ENCODE measurements at regions not wholly inside any gene's neighbourhood (a gene's known extent, or its start where the extent isn't known, plus 50 kb on each side); places are given as distances from the start of the nearest gene placed in this dataset.

DNA sequence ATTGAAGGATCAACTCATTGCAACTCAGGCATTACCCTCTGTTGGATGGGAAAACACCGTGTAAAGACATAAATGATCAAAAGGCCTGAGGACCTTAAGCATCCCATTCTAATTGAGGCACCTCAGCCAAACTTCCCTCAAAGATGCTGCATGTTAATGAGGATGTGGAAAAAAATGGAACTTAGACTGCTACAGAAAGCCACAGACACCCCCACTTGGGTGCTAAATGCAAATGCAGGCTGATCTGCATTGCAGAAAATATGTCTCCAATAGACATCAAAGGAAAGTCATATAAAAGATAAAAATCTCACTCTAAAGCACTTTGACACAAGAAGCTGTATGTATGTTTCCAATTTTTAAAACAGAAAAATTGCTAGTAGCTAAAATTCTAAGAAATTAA is 504.7 kb downstream of the KCNJ3 start:
- TF ChIP-seq, protein P1, sequence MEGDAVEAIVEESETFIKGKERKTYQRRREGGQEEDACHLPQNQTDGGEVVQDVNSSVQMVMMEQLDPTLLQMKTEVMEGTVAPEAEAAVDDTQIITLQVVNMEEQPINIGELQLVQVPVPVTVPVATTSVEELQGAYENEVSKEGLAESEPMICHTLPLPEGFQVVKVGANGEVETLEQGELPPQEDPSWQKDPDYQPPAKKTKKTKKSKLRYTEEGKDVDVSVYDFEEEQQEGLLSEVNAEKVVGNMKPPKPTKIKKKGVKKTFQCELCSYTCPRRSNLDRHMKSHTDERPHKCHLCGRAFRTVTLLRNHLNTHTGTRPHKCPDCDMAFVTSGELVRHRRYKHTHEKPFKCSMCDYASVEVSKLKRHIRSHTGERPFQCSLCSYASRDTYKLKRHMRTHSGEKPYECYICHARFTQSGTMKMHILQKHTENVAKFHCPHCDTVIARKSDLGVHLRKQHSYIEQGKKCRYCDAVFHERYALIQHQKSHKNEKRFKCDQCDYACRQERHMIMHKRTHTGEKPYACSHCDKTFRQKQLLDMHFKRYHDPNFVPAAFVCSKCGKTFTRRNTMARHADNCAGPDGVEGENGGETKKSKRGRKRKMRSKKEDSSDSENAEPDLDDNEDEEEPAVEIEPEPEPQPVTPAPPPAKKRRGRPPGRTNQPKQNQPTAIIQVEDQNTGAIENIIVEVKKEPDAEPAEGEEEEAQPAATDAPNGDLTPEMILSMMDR (IDR thresholded peaks at IDR 0.05; ENCODE audit: insufficient read depth, low read depth, low read length, missing control alignments): no peak
- DNase-seq (ENCODE audit: low read depth): no peak
- no peak overlapping the region for H3K4me3 ChIP-seq (ENCODE audit: low read length)

DNA sequence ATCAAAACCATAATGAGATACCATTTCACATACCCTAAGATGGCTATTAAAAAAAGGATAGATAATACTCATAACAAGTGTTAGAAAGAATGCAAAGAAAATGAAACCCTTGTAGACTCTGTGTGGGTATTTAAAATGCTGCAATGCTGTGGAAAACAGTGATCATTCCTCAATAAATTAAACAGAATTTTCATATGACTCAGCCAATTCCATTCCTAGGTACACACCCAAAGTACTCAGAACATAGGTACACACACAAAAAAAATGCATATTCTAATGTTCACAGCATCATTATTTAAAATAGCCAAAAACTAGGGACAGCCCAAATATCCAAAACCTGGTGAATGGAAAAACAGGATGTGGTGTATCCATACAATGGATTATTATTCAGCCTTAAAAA is 502.3 kb downstream of the KCNJ3 start:
- no peak for DNase-seq (ENCODE audit: low read depth)
- TF ChIP-seq, protein P1 (IDR thresholded peaks at IDR 0.05; ENCODE audit: insufficient read depth, low read depth, low read length, missing control alignments): no peak

DNA sequence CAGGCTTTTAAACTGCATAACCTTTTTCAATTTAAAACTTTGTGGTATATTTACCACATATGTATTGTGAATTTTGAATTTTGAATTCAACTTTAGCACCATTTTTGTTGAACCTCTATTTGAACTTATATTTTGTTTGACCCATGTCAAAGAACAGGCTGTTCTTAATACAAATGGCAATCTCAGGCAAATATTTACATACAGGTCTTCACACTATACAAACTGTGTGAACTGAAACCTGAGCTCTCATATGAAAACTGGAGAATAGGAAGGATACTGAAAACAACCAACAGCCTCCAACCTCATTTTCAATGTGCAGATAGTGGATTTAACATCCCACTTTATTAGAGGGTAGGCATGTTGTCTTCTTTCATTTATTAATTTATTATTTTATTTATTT is 491.8 kb downstream of the KCNJ3 start:
- TF ChIP-seq, protein P1 (IDR thresholded peaks at IDR 0.05; ENCODE audit: insufficient read depth, low read depth, low read length, missing control alignments): no peak
- no peak overlapping the region for H3K4me3 ChIP-seq (ENCODE audit: low read length)
- DNase-seq (ENCODE audit: low read depth): no peak

More for the DNA sequence above, 502.3 kb downstream of the KCNJ3 start:
- no peak overlapping the region for H3K4me3 ChIP-seq (ENCODE audit: low read length)

DNA sequence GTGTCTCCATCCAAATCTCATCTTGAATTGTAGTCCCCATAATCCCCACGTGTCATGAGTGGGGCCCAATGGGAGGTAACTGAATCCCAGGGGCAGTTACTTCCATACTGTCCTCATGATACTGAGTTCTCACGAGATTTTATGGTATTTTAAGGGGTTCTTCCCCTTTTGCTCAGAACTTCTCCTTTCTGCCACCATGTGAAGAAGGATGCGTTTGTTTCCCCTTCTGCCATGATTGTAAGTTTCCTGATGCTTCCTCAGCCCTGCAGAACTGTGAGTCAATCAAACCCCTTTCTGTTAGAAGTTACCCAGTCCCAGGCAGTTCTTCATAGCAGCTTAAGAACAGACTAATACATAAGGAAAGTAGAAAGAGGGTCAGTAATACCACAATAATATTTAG is 480.4 kb downstream of the KCNJ3 start:
- DNase-seq (ENCODE audit: low read depth): no peak
- H3K4me3 ChIP-seq (ENCODE audit: low read length): no peak overlapping the region
- TF ChIP-seq, protein P1 (IDR thresholded peaks at IDR 0.05; ENCODE audit: insufficient read depth, low read depth, low read length, missing control alignments): no peak

DNA sequence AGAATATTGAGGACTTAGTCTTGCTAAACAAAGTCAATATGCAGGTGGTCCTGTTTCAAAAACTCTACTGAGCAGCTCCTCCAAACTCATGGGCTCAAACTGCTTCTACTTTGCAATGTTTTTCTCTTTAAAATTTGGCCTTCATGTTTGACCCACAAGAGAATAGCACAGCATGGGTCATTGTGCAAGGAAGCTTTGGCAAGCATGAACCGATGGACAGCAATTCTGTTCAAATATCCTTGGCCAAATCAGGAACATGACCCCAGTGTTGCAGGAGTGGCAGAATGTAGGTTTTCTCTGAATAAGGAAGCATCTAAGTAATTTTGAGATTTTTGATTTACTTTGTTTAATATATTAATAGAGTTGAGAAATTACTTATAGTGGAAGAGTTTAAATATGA is 477.9 kb downstream of the KCNJ3 start:
- TF ChIP-seq, protein P1 (IDR thresholded peaks at IDR 0.05; ENCODE audit: insufficient read depth, low read depth, low read length, missing control alignments): no peak
- no peak overlapping the region for H3K4me3 ChIP-seq (ENCODE audit: low read length)
- DNase-seq (ENCODE audit: low read depth): no peak

DNA sequence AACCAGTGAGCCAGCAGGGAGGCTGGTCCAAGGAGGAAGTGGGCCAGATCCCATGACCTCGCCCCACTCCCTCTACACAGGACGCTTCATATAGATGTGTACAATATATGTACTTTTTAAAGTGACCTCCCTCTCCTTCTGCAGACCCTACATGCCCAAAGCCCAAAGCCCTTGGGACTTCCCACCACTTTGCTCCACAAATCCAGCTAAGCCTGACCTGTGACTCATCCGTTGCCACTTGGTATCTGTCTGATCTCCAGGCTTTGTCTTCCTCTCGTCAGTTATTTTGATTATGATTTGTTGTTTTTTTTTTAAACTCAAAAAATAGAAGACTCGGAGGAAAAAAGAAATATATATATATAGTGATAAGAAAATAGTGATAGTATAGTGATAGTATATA is 470.8 kb downstream of the KCNJ3 start:
- no peak overlapping the region for H3K4me3 ChIP-seq (ENCODE audit: low read length)
- DNase-seq (ENCODE audit: low read depth): peak; percentile 5
- TF ChIP-seq, protein P1 (IDR thresholded peaks at IDR 0.05; ENCODE audit: insufficient read depth, low read depth, low read length, missing control alignments): no peak

DNA sequence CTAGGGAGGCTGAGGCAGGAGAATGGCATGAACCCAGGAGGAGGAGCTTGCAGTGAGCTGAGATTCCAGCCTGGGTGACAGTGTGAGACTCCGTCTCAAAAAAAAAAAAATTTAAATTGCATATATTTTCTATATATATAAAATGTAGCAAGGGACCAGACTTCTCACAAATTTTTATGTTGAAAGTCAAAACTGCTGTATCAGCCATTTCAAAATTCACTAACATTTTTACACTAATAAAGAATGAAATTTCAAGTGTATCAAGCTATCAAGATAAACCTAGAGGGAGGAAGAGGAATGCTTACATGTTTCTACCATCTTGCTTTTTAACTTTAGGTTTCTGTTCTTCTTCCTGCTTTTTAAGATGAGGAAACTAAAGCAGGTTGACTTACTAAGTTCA is 464.0 kb downstream of the KCNJ3 start:
- H3K4me3 ChIP-seq (ENCODE audit: low read length): no peak overlapping the region
- TF ChIP-seq, protein P1 (IDR thresholded peaks at IDR 0.05; ENCODE audit: insufficient read depth, low read depth, low read length, missing control alignments): no peak
- no peak for DNase-seq (ENCODE audit: low read depth)
